HG03457 (cell line): ENCODE measurements at regions not wholly inside any gene's neighbourhood (a gene's known extent, or its start where the extent isn't known, plus 50 kb on each side); places are given as distances from the start of the nearest gene placed in this dataset.
"Not testable (repeated sequence)": the region's sequence is repeated elsewhere in the genome, so short reads cannot be mapped to it uniquely, and the experiment has no call there.

ENCODE experiments used
- ATAC-seq: cut with Tn5 transposase; IDR thresholded peaks from one replicate; pipeline ENCODE4 v1.9.1; 2021; ENCODE audit warnings: moderate number of reproducible peaks; ENCODE audit not compliant: unreplicated experiment

DNA sequence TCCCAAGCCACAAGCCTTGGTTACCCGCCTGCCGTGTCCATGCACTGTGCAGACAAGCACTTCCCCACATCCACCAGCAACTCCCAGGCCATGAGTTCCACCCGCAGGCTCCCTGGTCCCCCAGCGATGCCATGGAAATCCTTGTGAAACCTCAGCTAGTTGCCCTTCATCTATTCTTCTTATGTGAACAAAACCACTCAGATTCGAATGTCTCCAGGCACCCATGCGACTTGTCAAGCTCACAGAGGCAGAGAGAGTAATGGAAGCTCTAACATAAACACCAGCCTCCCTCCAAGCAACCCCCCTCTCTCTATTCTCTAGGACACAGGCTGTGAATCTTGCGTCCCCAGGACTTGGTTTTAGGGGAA lies 182.6 kb downstream of the C16orf95 start:
- no peak for ATAC-seq

DNA sequence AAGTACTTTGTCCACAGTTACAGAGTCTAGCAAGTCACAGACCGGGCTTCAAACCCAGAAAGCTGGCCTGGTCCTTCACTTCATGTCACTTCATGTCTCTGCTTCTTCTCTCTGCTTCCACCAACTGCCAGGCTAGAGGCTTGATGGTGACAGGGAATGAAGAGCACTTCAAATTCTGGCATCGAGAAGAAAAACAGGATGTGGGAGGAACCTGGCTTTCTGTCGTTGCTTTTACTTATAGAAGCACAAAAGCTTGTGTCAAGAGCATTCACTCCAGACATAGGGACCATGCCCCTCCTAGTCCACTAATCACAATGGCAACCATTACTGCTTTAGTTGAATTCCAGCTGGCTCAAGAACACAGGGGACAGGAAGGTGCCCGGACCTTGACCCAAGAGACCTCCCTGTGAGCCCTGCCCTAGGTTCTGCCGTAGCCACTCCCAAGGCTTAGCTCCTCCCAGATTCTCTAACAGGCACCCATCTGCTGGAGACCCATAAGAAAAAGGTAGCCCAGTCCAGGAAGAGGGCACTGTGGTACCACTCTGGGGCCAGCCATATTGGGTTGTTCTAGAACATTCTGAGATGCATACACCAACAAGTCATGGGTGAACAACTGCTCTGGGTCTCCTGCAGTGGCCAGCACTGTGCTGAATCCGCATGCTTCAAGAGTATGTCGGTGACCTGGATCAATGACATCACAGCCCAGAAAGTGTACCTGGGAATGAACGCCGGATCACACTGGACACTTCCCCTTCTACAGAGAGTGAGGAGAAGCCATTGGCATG lies 181.8 kb downstream of the C16orf95 start:
- ATAC-seq, result no peak

DNA sequence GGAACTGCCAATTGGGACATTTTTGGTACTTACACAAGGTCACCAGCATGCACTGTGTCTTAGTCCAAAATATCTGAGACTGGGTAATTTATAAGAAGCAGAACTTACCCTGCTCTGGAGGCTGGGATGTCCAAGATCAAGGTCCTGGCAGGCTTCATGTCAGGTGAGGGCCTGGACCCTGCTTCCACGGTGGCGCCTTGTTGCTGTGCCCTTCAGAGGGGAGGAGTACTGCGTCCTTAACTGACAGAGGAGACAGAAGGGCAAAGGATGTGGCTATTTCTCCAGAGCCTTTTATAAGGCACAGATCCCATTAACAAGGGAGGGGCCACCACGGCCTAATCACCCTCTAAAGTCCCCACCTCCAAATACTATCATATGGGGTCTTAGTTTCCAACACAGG lies 178.9 kb downstream of the C16orf95 start:
- ATAC-seq, result no peak

DNA sequence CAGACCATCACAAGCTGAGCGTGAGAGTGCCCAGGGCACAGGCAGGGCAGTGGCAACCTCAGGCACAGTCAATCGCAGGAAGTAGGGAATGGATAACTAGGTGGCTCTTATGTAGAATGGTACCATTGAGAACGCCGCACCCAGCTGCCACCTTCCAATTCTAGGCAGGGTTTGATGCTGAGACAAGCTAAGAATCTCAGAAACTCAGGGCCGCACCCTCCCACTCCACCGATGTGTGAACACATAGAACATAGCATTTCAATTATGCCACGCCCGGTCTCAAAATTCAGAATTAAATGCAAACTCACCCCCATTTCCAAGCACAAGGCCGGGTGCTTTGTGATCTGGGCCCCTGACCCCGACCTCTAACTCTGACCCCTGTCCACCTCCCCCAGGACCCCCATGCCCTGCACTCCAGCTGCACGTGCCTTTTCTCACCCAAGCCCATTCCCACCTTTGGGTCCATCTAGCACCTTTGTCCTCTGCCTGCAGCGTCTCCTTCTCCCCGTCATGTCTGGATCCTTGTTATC lies 178.4 kb downstream of the C16orf95 start:
- no peak for ATAC-seq

DNA sequence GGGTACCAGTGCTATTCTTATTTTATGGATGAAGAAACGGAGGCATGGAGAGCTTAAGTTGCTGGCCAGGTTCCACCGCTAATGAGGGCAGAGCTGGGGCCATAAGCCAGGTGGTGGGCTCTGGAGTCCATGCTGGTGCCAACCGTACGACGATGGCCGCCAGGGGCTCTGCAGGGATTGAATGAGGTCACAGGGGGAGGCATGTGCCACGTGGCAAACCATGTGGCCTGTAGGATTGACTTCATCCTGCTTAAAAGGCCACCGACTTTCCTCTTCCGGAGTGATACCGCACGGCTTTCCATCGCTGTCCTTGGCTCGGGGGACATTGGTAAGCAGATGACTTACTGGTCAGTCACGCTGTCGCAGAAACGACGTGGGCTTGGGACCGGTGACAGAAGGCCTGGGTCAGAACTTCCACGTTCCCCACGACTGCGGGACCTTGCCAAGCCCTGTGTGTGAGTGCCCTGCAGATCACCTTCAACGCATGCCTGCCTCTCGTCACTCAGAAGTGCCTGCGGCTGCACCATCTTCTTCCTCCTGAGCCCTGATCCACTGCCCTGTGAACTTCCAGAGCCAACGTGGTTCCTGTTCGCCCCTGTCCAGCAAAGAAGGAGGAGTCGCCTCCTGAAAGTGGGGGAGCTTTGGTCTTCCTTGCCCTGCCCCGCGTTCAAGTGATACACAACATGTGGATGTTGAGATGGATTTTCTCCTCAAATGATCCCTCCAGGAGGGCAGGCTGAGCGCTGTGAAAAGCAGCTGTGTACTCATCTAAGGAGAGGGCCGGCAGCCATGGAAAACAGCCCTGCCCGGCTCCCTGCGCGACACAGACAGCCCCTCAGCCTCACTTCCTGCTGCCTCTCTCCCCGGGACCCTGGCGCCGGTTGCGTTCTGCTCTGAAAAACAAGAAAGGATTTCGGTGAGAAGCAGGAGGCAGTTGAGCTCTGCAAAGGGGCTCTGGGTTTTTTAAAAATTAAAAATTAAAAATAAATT lies 176.7 kb downstream of the C16orf95 start:
- no peak for ATAC-seq

DNA sequence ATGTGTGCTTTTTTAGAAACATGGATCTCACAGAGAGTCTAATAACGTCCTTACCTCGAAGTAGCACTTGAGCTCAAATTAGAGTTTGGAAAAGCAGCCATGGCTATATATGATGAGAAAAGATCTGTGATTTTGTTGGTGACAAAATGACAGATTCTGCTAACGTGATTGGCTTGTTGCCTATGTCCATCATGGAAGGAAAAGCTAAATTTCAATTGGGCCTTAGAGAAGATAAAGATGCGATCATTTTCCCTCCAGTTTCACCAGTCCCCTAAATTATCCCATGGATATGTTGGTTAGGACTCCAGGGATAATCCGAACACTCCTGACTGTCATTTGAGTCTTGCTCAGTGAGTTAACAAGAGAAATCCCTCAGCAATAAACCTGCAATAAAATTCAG lies 175.8 kb downstream of the C16orf95 start:
- ATAC-seq, result no peak

DNA sequence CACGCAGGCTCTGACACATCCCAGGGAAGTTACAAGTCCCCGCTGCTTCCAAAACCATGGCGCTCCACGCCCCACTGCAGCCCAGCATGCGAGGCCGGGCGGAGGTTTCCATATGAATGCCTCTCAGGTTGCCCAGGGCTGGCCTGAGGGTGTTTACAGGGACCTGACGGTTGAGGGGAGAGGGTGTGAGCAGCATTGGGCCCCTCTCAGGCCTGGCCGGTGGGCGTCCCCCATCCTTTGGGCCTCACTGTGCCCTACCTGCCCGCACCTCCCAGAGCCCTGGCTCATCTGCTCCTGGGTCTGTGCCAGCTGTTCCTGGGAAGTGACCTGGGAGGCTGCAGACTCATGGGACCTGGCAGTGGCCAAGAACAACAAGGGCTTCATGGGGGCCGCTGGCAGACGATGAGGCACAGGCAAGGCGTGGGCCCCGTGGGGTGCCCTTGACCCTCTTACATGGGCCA lies 173.5 kb downstream of the C16orf95 start:
- ATAC-seq, result no peak

DNA sequence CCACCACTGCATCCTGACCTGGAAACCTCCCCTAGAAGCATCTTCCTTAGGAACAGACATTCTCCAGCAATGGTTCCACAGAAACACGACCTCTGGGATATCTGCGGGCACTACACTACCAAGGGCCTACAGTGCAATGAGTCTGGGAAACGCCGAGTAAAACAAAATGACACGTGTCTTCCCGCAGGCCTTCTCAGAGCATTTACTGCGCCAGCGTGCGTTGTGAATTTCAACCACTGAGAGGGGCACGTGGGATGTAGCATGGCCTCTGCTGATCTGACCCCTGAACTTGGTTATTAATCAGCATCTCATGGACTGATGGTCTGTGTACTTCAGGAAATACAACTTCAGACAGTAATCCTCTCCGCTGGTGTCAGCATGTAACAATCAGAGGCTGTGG lies 173.0 kb downstream of the C16orf95 start:
- no peak for ATAC-seq

DNA sequence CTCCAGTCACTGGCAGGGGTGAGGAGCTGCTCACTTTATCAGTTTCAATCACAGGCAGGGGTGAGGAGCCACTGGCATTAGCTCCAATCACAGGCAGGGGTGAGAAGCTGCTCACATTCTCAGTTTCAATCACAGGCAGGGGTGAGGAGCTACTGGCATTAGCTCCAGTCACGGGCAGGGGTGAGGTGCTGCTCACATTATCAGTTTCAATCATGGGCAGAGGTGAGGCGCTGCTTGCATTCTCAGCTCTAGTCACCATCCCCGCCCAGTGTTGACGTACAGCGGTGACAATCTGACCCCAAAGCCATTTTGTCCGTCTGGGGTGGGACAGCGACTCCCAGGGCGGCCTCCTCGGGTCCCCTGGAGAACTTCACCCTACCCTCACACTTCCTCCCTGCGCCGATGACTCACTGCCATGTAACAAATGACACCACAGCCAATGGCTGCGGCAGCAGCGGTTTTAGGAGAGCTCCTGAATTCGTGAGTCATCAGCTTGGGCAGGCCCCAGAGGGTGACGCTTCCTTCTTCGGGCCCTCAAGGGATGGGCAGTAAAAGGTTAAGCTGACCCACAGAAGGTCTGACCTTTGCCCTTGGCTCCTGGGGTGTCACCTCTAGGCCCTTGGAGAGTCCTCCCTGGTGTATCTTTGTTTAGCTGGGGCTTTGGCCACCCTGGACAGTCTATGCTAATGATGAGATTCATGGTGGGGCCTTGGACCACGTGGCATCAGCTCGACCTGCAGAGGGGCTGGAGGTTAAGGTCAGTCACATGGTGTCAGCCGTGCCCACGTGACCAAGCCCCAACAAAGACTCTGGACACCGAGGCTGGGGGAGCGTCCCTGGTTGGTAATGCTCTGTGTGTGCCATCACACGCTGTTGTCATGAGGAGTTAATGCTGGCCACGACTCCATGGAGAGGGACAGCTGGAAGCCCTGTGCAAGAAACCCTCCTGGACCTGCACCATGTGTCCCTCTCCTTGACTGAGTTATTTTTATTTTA lies 171.7 kb downstream of the C16orf95 start:
- no peak for ATAC-seq

DNA sequence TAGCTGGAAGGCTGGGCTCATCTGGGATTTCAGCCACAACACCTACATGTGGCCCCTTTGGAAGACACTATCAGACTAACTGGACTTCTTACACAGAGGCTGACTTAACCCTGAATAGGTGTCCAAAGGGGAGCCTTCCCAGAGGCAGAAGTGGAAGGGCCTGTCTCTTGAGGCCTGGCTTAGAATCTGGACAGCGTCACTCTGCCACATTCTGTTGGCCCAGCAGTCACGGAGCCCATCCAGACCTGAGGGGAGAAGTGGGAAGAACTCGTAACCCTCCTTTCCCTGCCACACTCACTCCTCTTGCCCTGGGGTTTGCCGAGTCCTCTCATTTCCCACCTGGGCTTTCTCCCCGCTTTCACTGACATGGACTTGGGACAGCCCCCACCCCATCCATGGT lies 170.5 kb downstream of the C16orf95 start:
- no peak for ATAC-seq

DNA sequence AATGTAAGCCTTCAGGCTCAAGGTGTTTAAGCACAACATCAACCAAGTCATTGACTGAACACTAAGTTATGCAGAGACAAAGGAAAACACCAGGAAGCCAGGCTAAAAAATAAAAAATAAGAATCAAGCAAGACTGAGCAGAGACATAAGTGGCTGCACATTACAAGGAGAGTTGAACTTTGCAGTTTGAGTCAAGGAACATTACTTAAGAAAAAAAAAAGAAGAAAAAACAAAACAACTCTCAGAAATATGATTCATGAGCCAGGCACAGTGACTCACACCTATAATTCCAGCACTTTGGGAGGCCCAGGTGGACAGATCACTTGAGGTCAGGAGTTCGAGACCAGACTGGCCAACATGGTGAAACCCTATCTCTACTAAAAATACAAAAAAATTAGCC lies 168.1 kb downstream of the C16orf95 start:
- no peak for ATAC-seq

DNA sequence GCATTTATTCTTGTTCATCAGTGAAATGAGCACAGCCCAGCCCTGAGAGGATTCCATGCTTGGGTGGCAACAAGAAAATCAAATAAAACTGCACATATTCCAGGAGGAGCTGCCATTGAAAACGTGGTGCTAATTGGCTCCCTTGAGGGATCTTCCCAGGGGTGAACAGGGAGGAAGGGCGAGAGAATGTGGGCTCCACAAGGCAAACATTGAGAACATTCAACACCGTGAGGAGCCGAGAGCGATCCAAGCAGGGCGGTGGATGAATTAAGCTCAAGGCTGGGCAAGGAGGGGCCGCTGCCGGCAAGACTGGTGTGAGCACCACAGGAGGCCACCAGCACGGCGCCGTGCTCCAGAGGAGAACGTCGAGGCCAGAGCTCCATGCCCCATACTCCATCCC lies 166.9 kb downstream of the C16orf95 start:
- no peak for ATAC-seq

DNA sequence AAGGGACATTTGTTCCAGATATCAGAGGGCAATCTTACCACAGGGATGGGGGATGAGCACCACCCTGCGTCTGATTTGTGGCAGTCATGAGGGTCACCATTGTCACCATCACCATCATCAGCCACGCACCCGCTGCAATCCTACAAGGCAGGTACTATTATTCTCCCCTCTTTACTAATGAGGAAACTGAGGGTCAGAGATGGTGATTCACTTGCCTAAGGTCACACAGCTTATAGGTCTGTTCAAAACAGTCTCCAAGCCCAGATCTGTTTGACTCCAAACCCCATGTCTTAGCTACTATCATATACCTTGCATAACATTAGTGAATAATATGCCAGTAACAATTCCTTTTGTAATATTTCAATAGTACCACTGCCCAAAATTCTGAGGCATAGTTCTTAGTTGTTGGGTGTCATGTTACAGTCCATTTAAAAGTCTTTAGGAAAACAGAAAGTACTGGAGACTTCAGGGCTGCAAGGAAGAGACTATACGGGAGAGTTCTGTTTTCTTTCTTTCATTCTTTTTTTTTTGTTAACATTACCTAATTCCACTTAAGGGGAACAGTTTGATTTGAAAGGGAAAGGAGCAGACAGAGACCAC lies 166.4 kb downstream of the C16orf95 start:
- no peak for ATAC-seq

DNA sequence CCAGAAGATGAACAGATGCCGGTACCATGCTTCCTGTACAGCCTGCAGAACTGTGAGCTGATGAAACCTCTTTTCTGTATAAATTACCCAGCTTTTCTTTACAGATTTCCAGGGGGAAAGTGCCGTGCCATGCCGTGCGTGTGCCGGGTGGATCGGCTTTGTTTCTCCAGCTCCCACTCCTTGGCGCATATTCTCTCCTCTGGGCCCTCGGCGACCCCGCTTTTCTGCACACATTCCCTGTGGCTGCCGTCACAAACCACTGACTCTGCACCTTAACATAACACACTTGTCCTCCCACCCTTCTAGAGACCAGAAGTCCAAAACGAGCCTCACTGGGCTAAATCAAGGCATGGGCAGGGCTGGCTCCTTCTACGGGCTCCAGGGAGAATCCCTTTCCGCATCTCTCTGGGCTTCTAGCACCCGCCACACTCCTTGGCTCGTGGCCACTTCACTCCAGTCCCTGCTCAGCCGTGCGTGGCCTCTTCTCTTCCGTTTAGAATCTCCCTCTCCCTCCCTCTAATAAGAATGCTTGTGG lies 164.9 kb downstream of the C16orf95 start:
- ATAC-seq, result no peak

DNA sequence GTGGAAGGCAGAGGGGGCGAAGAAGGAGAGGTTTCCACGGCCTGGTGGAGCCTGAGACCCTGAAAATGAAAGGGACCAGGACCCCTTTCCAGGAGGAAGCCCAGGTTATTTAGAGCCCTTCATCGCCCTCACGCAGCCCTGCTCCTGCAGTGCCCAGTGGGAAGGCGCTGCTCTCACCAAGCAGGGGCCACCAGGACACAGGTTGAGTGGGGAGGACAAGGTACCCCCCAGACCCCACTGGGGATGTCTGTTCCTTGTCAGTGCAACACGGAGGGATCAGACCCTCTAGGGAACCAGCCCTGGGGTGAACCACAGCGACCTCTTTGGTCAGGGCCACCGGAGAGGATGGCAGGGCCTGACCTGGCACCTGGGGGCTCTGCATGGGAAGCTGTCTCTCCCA lies 163.9 kb downstream of the C16orf95 start:
- no peak for ATAC-seq

DNA sequence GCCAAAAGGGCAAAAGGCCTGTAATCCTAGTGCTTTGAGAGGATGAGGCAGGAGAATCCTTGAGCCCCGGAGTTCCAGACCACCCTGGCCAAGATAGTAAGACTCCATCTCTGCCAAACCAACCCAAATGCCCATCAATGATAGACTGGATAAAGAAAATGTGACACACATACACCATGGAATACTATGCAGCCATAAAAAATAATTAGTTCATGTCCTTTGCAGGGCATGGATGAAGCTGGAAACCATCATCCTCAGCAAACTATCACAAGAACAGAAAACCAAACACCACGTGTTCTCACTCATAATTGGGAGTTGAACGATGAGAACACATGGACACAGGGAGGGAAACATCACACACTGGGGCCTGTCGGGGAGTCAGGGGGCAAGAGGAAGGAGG lies 161.9 kb downstream of the C16orf95 start:
- ATAC-seq, result not testable (repeated sequence)

DNA sequence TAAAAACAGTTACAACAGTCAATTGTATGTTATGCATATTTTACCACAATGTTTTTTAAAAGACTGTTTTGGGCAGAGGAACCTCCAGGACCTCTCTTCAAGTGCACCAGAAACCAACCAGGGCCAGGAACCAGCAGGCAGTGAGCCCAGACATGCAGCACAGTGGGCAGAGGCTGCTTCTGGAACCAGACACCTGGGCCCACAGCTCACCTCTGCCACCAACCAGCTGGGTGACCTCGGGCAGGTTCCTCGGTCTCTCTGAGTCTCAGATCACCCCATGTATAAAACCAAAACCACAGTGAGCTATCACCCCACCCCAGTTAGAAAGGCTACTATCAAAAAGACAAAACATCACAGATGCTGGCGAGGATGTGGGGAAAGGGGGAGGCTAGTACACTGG lies 161.0 kb downstream of the C16orf95 start:
- ATAC-seq, result no peak

DNA sequence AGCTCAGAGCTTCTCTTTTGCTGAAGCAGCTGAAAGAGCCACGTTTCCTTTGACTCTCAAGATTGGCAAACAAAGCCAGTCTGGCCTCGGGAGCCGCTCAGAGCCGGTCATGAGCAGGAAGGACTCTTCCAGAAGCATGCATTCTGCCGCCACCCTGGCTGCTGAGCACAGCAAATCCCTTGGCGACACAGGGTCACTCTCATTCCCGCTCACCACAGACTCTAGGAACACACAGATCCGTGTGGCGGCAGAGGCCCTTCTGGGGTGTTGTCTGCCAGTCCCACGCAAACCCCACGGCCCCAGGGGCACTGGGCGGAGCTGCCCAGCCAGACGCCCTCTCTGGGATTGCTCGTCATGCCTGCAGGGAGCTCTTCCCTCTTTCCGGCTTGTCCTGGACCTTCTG lies 157.0 kb downstream of the C16orf95 start:
- ATAC-seq, result no peak

DNA sequence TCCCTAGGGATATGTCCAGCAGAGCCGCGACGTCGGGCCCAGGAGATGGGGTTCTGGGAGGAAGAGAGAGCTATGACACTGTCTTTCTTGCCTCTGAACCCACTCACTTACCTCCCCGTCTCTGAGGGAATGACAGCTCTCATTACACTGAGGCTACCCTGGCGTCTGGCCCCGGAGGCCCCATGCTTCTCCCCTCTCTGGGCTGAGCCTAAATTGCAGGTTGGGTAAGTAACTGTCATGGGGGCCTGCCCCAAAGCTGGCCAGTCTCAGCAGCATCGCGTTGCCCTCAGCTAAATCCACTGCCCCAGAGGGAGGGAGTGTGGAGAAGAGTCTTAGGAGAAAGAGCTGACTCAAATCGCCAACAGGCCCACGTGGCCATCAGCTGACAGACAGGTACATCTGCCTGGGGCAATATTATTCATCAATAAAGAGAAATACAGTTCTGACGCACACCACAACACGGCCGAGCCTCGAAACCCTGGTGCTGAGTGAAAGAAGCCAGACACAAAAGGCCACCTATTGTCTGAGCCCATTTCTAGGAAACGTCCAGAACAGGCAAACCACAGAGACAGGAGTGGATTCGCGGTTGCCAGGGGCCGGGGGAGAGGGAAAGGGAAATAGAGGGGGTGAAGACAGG lies 156.4 kb downstream of the C16orf95 start:
- ATAC-seq, result no peak
